Colonic mucosa (tissue), 4 donors: ENCODE measurements at regions not wholly inside any gene's neighbourhood (a gene's known extent, or its start where the extent isn't known, plus 50 kb on each side); places are given as distances from the start of the nearest gene placed in this dataset.

Experiments used
- DNase-seq: peaks from one replicate; pipeline ENCODE4 v3.0.0-alpha.2; 2020
- H3K27ac ChIP-seq: fragments of 200-600 bp; one replicate; pipeline ENCODE4 v1.8.0; 2021
- H3K27me3 ChIP-seq: fragments of 200-600 bp; one replicate; pipeline ENCODE4 v1.8.0; 2021
- H3K36me3 ChIP-seq: fragments of 200-600 bp; one replicate; pipeline ENCODE4 v1.8.0; 2021
- H3K4me1 ChIP-seq: fragments of 200-600 bp; one replicate; pipeline ENCODE4 v1.8.0; 2021; ENCODE audit warnings: mild to moderate bottlenecking
- H3K4me3 ChIP-seq: fragments of 200-600 bp; one replicate; pipeline ENCODE4 v1.8.0; 2021
- H3K9ac ChIP-seq, 2 donors: one replicate each; pipeline ENCODE4 v1.7.0; 2013; ENCODE audit warnings: control low read depth in 2 of 2, low read depth in 2 of 2, low read length in 2 of 2
- H3K9me3 ChIP-seq: fragments of 200-600 bp; one replicate; pipeline ENCODE4 v1.8.0; 2021
- intact Hi-C: fragments of 100-400 bp; cut with DNase I; formaldehyde crosslinking; loops from one replicate; pipeline ENCODE4 v1.14.1; 2022
- TF ChIP-seq, protein P1 (sequence below): fragments of 200-600 bp; IDR thresholded peaks from one replicate; pipeline ENCODE4 v1.8.0; 2022; ENCODE audit warnings: antibody characterized with exemption, mild to moderate bottlenecking
- donor health status: healthy.
- donor health status: DM: no; HTN: no; CAD: no.
- donor health status: DM: no; HTN: no; CAD: no.

DNA sequence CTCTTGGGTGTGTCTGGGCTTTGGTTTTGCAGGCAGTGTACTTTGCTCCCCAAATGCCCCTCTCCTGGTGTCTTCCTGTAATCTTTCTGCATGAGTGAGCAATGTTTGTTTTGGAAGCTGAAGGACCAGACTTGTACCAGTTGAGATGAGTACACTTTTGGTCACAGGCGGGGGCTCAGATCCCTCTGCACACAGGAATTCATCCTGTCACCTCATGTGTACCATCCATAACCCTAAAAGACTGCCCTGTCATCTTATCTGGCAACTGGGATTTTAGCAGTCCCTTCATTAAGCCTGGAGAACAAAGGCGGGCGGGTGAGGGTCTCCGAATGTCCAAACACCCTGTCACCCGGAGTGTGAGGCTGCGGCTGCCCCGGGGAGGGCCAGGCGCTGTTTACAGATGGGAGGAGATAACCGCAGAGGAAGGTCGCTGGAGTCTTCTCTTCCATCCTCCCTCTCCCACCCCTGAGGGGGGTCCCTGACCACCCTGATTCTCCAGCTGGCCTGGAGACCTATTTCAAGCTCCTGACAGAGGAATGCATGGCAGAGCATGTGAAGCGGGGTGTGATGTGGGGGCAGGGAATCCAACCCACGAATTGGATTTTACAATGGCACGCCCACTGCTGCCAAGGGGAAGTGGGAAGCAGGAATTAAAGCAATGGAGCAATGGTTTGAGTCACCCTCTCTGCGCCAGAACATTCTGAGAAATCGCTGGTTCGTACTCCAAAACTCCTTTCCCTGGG is 158.2 kb upstream of the MYCN start:
- DNase-seq = no peak

GRCh38 chr2:15782769-15783294 is 157.5 kb upstream of the MYCN start:
- Histone ChIP-seq H3K4me1 (no peaks in the 10 kb centered on the region), H3K27me3 (no peaks in the 10 kb centered on the region), H3K36me3 (no peaks in the 10 kb centered on the region), H3K27ac (no peak overlapping the region), H3K9ac (no peak overlapping the region), H3K4me3 (no peak overlapping the region), H3K9me3 (no peaks in the 10 kb centered on the region)
- DNase-seq = no peak
- TF ChIP-seq, protein P1, sequence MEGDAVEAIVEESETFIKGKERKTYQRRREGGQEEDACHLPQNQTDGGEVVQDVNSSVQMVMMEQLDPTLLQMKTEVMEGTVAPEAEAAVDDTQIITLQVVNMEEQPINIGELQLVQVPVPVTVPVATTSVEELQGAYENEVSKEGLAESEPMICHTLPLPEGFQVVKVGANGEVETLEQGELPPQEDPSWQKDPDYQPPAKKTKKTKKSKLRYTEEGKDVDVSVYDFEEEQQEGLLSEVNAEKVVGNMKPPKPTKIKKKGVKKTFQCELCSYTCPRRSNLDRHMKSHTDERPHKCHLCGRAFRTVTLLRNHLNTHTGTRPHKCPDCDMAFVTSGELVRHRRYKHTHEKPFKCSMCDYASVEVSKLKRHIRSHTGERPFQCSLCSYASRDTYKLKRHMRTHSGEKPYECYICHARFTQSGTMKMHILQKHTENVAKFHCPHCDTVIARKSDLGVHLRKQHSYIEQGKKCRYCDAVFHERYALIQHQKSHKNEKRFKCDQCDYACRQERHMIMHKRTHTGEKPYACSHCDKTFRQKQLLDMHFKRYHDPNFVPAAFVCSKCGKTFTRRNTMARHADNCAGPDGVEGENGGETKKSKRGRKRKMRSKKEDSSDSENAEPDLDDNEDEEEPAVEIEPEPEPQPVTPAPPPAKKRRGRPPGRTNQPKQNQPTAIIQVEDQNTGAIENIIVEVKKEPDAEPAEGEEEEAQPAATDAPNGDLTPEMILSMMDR = no peak
- intact Hi-C loops = no loop called here

More for the DNA sequence above, 158.2 kb upstream of the MYCN start:
- TF ChIP-seq, protein P1 = no peak
- no peak overlapping the region for H3K4me3 ChIP-seq
- H3K27ac ChIP-seq = no peak overlapping the region
- H3K4me1 ChIP-seq = no peaks in the 10 kb centered on the region
- H3K9me3 ChIP-seq = no peaks in the 10 kb centered on the region
- H3K27me3 ChIP-seq = no peaks in the 10 kb centered on the region
- H3K36me3 ChIP-seq = no peaks in the 10 kb centered on the region
- intact Hi-C loops = no loop called here
- H3K9ac ChIP-seq = no peak overlapping the region

DNA sequence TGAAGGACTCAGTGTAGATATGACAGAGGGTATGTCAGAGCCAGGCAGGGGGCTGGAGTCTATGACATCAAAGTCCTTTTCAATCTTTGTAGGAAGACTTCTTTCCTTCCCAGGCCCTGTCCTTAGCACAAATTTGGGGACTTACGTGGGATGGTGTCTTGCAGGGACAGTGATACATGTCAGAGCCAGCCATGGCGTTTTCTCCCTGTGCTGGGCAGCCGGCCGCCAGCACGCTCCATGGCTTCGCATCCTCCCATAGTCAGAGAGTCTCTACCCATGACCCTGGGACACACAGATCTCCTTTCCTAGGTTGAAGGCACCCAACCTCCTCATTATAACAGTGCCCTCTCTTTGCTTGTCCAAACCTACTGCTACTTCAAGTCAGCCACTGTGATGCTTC is 156.9 kb upstream of the MYCN start:
- no peak for DNase-seq
- intact Hi-C loops = no loop called here
- no peaks in the 10 kb centered on the region for H3K27me3 ChIP-seq

DNA sequence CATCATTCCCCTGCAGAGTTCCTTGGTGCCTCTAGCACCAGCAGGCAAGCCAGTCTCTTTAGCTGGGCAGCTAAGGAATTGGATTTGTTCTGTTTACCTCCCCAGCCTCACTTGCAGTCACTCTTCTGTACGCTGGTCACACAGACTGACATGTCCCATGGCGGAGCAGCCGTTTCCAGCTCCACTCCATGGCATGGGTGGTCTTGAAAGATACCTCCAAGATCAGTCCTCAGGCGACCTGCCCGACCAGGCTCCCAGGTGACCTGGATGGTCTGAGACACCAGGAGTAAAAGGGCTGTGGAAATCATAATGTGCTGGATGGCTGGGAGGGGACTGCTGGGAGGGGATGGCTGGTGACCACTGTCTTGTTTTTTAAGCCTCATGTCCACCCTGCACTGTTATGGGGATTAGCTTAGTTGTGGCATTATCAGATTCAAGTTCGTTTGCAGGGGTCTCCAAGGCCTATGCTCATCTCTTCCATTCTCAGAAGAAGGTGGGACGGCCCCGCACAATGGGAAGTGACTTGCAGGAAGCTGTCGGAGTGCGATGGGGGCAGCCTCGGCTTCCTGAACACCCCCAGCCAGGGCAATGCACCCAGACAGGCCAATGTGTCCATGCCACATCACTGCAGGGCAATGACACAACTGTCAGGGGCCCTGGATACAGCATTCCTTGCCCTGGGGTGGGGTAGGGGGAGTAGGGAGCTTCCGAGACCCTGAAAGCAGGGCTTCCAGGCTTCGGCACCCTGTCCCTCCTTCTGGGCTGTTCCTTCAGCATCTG is 156.1 kb upstream of the MYCN start:
- Histone ChIP-seq H3K27me3 (no peaks in the 10 kb centered on the region), H3K27ac (no peak overlapping the region), H3K9me3 (no peaks in the 10 kb centered on the region), H3K9ac (no peak overlapping the region), H3K4me3 (no peak overlapping the region), H3K4me1 (no peaks in the 10 kb centered on the region), H3K36me3 (no peaks in the 10 kb centered on the region)
- TF ChIP-seq, protein P1 = no peak
- DNase-seq = no peak
- intact Hi-C loops = no loop called here

More for the DNA sequence above, 156.9 kb upstream of the MYCN start:
- Histone ChIP-seq H3K4me3 (no peak overlapping the region), H3K9me3 (no peaks in the 10 kb centered on the region), H3K36me3 (no peaks in the 10 kb centered on the region), H3K27ac (no peak overlapping the region), H3K4me1 (no peaks in the 10 kb centered on the region), H3K9ac (no peak overlapping the region)
- TF ChIP-seq, protein P1 = no peak

GRCh38 chr2:15784886-15785801 is 155.2 kb upstream of the MYCN start:
- Histone ChIP-seq H3K27me3 (no peaks in the 10 kb centered on the region), H3K4me1 (no peaks in the 10 kb centered on the region), H3K36me3 (no peaks in the 10 kb centered on the region), H3K9me3 (no peaks in the 10 kb centered on the region), H3K9ac (no peak overlapping the region), H3K4me3 (no peak overlapping the region), H3K27ac (no peak overlapping the region)
- intact Hi-C loops = no loop called here
- TF ChIP-seq, protein P1 = no peak
- DNase-seq = no peak
